ENCODE measurements at regions not wholly inside any gene's neighbourhood (a gene's known extent, or its start where the extent isn't known, plus 50 kb on each side); places are given as distances from the start of the nearest gene placed in this dataset.
A peak's percentile ranks its signal among the peaks of the same experiment; 100 is the strongest.

DNA sequence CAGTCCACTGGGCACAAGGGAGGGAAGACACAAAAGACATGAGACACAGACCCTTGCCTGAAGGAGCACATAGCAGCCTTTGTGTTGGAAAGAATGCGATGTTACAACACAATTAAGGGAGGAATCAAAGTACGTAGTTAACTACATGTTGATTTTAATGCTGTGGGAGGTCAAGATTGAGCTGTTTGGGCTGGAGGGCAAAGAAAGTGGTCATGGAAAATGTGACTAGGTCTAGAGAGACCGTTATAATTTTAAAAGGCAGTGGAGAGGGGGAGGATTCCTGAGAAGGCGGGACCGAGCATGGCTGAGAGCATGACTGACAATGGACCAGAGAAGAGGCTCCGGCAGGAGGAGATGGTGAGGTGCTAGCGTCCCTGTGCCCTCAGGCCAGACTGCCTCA is 111.8 kb upstream of the ATP1A1 start (continued):
- TF ChIP-seq SOX6 (IDR thresholded peaks at IDR 0.05) (no peak), SOX6 (CRISPR knock-in tag; IDR thresholded peaks at IDR 0.05) (peak; percentile 54), ZNF788 (CRISPR knock-in tag; IDR thresholded peaks at IDR 0.05; ENCODE audit: borderline replicate concordance) (no peak), ZNF354B (CRISPR knock-in tag; IDR thresholded peaks at IDR 0.05) (no peak), HMG20A (CRISPR knock-in tag; IDR thresholded peaks at IDR 0.05; ENCODE audit: borderline replicate concordance) (0 out of 2 replicates have a peak, but pooled peaks have one; percentile 25), ZNF660 (CRISPR knock-in tag; IDR thresholded peaks at IDR 0.05; ENCODE audit: borderline replicate concordance, low read depth) (no peak), ZFP37 (CRISPR knock-in tag; IDR thresholded peaks at IDR 0.05; ENCODE audit: borderline replicate concordance) (no peak), CHD4 (IDR thresholded peaks at IDR 0.05; ENCODE audit: borderline replicate concordance, low read length) (0 out of 2 replicates have a peak, but pooled peaks have one; percentile 45), REXO4 (CRISPR knock-in tag; IDR thresholded peaks at IDR 0.05; ENCODE audit: borderline replicate concordance) (no peak), NFATC3 (CRISPR knock-in tag; IDR thresholded peaks at IDR 0.05) (no peak), ZFYVE20 (CRISPR knock-in tag; IDR thresholded peaks at IDR 0.05; ENCODE audit: borderline replicate concordance, low read depth) (no peak), NFE2 (CRISPR knock-in tag; IDR thresholded peaks at IDR 0.05) (no peak)
- TF ChIP-seq, protein P1, sequence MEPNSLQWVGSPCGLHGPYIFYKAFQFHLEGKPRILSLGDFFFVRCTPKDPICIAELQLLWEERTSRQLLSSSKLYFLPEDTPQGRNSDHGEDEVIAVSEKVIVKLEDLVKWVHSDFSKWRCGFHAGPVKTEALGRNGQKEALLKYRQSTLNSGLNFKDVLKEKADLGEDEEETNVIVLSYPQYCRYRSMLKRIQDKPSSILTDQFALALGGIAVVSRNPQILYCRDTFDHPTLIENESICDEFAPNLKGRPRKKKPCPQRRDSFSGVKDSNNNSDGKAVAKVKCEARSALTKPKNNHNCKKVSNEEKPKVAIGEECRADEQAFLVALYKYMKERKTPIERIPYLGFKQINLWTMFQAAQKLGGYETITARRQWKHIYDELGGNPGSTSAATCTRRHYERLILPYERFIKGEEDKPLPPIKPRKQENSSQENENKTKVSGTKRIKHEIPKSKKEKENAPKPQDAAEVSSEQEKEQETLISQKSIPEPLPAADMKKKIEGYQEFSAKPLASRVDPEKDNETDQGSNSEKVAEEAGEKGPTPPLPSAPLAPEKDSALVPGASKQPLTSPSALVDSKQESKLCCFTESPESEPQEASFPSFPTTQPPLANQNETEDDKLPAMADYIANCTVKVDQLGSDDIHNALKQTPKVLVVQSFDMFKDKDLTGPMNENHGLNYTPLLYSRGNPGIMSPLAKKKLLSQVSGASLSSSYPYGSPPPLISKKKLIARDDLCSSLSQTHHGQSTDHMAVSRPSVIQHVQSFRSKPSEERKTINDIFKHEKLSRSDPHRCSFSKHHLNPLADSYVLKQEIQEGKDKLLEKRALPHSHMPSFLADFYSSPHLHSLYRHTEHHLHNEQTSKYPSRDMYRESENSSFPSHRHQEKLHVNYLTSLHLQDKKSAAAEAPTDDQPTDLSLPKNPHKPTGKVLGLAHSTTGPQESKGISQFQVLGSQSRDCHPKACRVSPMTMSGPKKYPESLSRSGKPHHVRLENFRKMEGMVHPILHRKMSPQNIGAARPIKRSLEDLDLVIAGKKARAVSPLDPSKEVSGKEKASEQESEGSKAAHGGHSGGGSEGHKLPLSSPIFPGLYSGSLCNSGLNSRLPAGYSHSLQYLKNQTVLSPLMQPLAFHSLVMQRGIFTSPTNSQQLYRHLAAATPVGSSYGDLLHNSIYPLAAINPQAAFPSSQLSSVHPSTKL (CRISPR knock-in tag; IDR thresholded peaks at IDR 0.05), result peak; percentile 25; the same call in 1 of the 2 replicates
- TF ChIP-seq, protein P2, sequence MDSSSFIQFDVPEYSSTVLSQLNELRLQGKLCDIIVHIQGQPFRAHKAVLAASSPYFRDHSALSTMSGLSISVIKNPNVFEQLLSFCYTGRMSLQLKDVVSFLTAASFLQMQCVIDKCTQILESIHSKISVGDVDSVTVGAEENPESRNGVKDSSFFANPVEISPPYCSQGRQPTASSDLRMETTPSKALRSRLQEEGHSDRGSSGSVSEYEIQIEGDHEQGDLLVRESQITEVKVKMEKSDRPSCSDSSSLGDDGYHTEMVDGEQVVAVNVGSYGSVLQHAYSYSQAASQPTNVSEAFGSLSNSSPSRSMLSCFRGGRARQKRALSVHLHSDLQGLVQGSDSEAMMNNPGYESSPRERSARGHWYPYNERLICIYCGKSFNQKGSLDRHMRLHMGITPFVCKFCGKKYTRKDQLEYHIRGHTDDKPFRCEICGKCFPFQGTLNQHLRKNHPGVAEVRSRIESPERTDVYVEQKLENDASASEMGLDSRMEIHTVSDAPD (CRISPR knock-in tag; IDR thresholded peaks at IDR 0.05), result no peak
- TF ChIP-seq, protein P3, sequence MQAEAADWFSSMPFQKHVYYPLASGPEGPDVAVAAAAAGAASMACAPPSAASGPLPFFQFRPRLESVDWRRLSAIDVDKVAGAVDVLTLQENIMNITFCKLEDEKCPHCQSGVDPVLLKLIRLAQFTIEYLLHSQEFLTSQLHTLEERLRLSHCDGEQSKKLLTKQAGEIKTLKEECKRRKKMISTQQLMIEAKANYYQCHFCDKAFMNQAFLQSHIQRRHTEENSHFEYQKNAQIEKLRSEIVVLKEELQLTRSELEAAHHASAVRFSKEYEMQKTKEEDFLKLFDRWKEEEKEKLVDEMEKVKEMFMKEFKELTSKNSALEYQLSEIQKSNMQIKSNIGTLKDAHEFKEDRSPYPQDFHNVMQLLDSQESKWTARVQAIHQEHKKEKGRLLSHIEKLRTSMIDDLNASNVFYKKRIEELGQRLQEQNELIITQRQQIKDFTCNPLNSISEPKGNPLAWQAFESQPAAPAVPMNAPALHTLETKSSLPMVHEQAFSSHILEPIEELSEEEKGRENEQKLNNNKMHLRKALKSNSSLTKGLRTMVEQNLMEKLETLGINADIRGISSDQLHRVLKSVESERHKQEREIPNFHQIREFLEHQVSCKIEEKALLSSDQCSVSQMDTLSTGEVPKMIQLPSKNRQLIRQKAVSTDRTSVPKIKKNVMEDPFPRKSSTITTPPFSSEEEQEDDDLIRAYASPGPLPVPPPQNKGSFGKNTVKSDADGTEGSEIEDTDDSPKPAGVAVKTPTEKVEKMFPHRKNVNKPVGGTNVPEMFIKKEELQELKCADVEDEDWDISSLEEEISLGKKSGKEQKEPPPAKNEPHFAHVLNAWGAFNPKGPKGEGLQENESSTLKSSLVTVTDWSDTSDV (CRISPR knock-in tag; IDR thresholded peaks at IDR 0.05), result no peak
- TF ChIP-seq, protein P4, sequence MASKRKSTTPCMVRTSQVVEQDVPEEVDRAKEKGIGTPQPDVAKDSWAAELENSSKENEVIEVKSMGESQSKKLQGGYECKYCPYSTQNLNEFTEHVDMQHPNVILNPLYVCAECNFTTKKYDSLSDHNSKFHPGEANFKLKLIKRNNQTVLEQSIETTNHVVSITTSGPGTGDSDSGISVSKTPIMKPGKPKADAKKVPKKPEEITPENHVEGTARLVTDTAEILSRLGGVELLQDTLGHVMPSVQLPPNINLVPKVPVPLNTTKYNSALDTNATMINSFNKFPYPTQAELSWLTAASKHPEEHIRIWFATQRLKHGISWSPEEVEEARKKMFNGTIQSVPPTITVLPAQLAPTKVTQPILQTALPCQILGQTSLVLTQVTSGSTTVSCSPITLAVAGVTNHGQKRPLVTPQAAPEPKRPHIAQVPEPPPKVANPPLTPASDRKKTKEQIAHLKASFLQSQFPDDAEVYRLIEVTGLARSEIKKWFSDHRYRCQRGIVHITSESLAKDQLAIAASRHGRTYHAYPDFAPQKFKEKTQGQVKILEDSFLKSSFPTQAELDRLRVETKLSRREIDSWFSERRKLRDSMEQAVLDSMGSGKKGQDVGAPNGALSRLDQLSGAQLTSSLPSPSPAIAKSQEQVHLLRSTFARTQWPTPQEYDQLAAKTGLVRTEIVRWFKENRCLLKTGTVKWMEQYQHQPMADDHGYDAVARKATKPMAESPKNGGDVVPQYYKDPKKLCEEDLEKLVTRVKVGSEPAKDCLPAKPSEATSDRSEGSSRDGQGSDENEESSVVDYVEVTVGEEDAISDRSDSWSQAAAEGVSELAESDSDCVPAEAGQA (IDR thresholded peaks at IDR 0.05; ENCODE audit: low read depth), result no peak
- TF ChIP-seq, protein P4 (CRISPR knock-in tag; IDR thresholded peaks at IDR 0.05; ENCODE audit: borderline replicate concordance), result no peak
